Stimulated activated CD4-positive, alpha-beta T cell treated with anti-CD3 and anti-CD28 coated beads, Interleukin-15, amount 100 ng/mL, for 48 hours (primary cell): ENCODE measurements at regions not wholly inside any gene's neighbourhood (a gene's known extent, or its start where the extent isn't known, plus 50 kb on each side); places are given as distances from the start of the nearest gene placed in this dataset.
"Not testable (repeated sequence)": the region's sequence is repeated elsewhere in the genome, so short reads cannot be mapped to it uniquely, and the experiment has no call there.

Source experiments
- DNase-seq, 2 donors: peaks; one replicate each; pipeline ENCODE4 v3.0.0-alpha.2; 2020; ENCODE audit warnings: low read depth in 2 of 2

DNA sequence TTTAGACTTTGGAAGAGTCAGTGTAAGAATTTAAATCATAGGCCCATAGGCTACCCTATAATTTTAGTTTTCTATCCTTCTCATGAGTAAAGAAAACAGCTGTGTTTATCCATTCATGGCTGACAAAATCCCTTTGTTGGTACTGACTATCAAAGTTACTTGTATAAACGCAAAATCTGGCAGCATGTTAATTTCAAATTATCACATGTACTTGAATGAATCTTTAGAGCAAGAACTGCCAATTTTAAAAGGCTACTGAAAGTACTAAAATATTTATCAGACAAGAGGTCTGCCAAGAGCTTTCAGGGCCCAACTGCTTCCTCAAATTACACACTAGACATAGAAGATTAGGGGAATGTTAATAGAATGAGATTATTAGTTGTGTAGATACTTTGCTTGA lies 66.6 kb downstream of the MYL12B start:
- no peak for DNase-seq

DNA sequence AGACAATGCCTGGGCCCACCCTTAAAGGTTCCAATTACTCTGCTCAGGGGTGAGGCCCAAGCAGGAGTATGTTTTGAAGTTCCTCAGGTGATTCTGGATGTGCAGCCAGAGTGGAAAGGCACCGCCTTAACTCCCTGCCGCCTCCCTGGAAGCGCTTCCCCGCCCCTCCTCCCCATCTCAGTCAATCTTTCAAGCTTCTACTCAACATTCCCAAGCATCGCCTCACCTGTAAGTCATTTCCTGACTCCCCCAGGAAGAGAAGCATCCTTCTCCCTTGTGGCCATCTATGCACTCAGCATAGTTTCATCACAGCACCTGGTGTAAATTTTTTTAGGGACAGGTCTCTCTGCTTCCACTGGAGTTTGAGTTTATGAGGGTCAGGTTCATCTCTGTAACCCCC lies 67.5 kb downstream of the MYL12B start:
- DNase-seq: no peak

DNA sequence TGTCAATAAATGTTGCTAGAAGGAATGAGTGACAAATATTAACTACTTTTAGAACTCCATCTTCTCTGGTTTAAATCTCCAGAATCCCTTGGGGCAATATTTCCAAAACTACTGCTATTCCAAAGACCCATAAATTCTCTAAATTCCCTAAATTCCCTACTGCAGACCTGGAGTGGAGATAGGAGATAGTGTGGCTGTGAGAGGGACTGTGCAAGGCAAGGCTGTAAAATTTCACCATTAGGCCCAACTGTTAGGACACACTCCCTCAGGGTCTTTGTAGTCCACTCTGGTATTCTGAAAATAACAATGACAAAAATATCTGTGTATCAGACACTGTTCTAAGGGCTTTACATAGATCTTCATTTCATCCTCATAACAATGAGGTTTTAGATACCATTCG lies 67.9 kb downstream of the MYL12B start:
- no peak for DNase-seq

DNA sequence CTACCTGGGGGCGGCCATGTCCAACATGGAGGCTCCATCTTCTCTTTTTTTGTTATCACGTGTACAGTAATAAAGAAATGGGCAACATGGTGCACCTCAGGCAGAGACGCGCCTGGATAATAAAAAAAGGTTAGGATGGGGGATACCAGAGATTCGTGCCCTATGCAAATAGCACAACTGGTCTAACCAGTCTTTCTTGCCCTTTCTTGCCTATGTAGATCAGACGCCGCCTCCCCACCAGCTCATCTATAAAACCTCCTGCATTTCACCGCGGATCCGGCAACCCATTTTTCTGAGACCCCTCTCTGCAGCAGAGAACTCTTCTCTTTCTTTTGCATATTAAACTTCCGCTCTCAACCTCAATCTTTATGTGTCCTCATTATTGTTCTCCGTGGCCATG lies 68.7 kb downstream of the MYL12B start:
- DNase-seq: no peak

DNA sequence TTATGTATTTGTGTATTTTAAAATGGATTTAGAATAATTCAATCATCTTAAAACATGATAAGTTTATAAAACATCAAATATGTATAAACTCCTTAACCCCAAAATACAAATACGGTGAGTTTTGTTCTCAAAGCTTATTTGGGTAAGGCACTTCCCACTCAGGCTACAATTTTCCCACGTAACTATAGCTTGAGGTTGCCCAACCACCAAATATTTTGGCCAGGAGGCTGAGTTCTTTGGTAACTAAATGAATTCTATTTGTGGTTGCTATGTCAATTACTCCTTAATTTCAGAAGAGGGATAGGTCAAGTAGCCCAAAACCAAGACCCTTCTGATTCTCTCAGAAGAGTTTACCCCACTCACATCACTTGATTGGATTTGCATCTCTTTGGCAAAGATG lies 70.4 kb downstream of the MYL12B start:
- DNase-seq: no peak

DNA sequence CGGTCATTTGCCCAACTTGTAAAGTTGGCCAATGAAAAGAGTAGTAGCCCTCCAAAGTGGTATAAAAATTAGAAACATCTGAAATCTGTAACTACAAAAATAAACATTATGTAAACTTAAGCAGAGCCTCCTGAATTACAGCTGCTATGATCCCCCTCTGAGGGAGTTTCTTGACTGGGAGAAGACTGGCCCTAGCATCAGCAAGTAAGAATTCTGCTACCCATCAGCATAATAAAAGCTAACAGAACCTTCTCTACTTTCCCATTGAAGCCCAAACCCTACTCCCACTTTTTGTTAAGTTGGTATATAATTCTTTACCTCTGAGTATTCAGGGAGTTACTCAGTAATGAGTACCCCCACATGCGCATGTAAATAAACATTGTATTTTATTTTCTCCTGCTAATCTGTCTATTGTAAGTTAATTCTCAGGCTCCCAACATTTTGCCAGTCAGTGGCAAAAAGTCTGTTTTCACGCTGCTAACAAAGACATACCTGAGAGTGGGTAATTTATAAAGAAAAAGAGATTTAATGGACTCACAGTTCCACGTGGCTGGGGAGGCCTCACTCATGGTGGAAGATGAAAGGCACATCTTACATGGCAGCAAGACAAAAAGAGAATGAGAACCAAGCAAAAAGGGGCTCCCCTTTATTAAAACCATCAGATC lies 71.3 kb downstream of the MYL12B start:
- DNase-seq: no peak

DNA sequence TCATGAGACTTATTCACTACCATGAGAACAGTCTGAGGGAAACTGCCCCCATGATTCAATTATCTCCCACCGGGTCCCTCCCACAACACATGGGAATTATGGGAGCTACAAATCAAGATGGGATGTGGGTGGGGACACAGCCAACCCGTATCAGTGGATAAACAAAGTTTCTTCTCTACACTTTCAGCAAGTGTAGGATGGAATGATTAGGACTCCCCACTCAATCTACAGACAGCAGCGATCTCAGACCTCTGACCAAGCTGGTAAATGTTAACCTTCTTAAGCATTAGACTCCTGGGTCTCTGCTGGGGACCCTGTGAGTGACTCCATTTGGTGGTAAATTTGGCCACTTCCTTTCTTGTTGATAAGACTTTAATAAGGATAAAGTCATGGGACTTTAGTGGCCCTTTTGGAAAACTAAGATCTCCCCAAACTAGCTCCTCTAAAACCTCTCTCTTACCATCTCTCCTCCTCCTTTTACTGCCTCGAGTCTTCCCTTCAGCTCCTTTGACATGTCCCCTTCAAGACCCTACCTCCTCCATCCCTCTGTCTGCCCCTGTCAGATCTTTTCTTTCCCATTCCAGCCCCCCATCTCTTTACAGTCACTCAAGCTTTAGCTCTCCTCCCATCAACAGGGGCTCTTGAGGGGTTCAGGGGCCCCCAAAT lies 71.9 kb downstream of the MYL12B start:
- no peak for DNase-seq

DNA sequence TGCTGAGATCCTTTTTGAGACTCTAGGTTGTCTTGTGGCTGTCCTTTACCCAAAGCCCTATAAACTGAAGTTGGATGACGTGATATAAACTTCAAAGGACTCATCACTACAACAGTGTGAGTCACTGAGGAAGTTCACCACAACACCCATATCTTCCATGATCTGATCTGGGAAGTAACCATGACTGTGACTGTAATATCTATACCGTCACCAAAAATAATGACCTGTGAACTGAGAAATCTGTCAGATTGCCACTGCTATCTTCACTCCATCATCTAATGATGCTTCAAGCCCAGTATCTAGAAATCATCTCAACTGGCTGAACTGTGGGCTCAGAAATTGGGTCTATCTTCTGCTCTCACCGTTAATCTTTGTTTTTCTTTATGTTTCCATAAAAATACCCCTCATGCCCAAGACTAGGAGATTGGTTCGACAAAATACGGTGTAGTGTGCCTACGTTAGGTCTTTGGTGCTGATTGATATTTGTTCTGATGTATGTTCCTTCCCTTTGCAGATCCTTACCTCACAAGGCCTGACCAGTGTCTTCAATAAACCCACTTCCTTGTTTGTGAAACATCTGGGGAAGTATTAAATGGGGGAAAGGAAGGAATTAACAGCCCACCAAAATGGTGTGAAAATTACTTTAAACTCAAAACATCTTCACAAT lies 78.2 kb downstream of the MYL12B start:
- no peak for DNase-seq

DNA sequence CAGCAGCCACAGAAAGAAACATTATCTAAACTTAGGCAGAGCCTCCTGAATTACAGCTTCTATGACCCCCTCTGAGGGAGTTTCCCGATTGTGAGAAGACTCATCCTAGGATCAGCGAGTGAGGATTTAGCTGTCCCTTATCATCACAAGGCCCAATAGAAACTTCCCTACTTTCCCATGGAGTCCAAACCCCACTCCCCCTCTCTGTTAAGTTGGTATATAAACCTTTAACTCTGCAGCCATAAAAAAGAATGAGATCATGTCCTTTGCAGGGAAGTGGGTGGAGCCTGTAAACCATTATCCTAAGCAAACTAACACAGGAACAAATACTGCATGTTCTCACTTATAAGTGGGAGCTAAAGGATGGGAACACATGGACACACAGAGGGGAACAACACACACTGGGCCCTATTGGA lies 78.8 kb downstream of the MYL12B start:
- no peak for DNase-seq

DNA sequence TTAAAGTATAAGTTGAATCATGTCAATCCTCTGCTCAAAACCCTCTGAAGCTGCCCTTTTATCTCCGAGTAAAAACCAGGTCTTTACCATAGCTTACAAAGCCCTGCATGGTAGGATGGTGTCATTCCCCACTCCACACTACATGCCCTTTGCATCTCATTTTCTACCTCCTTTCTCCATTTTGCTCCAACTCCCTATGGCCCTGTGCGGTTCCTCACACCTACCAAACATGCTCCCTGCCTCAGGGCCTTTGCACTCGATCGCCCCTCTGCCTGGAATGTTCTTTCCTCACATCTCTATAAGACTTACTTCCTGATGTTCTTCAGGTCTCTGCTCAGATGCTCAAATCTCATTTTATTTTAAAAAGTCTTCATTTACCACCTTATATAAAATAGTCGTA lies 80.7 kb downstream of the MYL12B start:
- DNase-seq: no peak

DNA sequence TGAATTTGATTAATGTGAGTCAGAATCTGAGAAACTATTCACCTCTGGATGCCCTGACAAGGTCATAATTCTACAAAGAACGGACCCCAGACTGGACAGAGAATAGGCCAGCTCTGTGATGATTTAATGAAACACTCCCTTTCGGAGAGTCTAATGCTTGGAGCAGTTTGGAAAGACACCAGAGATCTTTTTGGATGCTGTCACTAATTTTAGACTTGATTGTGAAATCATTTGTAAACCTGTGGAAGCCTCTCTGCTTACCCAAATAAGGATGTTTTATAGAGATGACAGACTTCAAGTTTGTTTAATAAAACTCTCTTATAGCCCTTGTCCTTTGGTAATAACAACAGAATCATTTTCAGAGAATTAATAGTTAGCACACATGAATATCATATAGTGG lies 83.5 kb downstream of the MYL12B start:
- no peak for DNase-seq

DNA sequence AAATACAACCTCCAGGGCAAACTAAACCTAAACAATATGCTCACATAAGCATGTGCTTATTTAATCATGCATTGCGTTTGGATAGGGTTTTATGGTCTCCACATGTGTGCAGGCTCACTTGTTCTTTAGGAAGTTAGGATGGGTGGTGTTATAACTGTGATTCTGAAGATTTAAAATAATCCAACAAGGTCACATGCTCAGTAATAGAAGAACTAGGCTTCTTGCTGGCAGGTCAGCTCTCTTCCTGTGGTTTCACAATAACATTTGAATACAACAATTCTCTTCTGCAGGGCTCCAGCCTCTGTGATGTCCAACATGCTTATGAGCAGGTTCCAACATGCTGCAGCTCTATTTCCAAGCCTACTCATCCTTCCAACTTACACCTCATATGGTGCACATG lies 84.0 kb downstream of the MYL12B start:
- no peak for DNase-seq

DNA sequence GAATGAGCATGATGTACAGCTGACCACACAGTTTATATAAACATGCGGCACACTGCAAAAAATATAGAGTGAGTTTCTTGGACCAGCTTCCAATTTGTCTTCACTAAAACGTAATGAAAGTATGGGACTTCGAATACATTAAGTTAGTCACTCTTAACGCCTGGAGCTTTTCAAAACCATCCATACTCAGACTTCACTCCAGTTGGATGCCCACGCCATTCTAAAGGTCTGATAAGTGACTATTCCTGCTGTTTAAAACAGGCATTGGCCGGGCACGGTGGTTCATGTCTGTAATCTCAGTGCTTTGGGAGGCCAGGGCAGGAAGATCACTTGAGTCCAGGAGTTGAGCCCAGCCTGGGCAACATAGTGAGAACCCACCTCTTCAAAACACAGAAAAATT lies 84.6 kb downstream of the MYL12B start:
- DNase-seq: no peak

DNA sequence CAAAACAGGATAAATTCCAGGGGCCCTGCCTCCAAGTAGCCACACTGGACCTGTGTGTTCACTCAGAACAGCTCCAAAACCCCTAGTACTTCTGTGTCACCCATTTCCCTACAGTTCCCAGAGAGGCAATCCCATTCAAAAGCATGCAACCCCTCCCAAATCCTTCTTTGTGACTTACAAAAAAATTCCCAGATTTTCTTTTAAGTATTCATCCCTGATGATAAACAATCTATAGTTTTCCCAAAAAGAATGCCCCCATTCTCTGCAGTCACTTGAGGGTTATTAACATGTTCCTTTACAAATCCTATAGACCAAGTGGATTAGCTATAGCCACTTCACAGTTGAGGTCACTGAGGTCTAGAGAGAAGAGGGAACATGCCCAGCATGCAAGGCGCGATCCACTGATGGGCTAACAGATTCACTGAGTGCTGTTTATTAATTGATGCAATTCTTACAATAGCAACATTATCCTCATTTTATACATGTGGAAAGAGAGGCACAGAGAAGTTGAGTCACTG lies 85.4 kb downstream of the MYL12B start:
- no peak for DNase-seq

DNA sequence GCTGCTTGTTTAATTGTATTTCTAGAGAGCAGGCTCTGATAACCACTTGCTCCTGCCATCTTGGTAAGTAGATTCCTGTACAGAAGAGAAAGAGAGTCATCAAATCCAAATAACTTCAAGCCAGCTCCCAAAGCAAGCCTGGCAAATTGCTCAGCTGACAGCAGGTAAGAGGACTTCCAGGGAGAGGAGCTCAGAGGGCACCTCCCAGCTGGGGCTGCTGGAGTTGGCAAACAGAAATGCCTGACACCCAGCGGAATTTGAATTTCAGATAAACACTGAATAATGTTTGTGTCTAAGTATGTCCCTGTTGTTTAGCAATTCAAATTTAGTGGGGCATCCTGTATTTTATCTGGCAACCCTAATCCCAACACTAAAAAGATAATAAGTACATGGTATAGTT lies 86.2 kb downstream of the MYL12B start:
- no peak for DNase-seq

DNA sequence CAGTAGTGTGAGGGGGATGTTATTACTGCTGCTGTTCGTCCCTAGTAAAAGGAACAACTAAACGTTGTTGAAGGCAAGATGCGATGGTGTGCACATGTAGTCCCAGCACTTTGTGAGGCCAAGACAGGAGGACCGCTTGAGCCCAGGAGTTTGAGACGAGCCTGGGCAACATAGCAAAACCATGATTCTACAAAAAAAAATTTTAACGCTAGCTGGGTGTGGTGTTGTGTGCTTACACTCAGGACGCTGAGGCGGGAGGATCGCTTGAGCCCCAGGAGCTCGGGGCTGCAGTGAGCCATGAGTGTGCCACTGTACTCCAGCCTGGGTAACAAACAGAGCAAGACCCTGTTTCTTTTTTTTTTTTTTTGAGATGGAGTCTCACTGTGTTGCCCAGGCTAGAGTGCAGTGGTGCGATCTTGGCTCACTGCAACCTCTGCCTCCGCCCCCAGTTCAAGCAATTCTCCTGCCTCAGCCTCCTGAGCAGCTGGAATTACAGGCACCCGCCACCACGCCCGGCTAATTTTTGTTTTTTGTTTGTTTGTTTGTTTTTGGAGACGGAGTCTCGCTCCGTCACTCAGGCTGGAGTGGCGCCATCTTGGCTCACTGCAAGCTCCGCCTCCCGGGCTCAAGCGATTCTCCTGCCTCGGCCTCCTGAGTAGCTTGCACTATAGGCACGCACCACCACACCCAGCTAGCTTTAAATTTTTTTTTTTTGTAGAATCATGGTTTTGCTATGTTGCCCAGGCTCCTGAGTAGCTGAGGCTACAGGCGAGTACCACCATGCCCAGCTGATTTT lies 87.3 kb downstream of the MYL12B start:
- DNase-seq: not testable (repeated sequence)

DNA sequence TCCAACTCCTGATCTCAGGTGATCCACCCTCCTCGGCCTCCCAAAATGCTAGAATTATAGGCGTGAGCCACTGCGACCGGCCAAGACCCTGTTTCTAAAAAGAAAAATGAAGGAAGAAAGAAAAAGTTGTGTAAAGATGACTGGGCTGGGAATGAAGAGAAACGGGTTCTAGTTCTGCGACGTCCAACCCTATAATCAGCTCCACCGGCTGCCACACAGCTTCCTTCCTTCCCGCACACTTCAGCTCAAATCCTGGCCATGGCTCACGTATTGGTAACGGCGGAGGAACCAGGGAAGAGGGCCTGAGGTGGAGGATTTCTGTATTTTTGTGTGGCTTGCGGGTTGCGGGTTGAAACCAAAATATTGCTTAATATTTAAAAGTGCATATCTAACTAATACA lies 88.1 kb downstream of the MYL12B start:
- no peak for DNase-seq

DNA sequence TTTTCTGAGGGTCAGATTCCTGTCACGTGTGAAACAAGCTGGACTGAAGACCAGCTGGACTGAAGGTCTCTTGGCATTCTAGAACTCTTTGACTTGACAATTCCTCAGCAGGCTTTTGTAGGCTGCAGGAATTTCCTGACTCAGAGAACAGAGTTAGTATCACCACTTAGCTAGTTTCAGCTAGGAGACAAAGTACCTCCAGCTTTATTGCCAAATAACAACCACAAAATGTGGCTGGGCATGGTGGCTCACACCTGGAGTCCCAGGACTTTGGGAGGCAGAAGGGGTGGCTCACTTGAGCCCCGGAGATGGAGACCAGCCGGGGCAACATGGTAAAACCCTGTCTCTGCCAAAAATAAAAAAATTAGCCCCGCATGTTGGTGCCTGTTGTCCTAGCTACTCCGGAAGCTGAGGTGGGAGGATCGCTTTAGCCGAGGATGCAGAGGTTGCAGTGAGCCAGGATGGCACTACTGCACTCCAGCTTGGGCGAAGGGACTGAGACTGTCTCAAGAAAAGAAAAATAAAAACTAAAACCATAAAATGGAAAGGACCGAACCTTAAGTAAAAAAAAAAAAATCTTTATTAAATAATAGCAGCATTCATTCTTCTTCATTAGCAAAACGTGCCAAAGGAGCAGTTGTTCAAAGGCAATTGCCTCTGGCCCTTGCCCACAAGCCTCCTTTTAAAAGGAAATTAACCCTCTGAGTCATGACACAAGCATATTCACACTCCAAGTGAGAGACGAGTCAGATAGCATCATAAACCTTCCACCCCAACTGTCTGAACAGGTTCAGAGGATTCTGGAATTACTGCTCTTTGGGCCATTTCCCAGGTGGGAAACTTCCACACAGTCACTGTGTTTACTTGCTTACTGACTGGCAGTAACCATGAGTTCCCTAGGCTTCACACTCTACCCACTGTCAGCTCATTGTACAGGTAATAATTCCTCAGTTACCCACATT lies 88.9 kb downstream of the MYL12B start:
- DNase-seq: no peak

DNA sequence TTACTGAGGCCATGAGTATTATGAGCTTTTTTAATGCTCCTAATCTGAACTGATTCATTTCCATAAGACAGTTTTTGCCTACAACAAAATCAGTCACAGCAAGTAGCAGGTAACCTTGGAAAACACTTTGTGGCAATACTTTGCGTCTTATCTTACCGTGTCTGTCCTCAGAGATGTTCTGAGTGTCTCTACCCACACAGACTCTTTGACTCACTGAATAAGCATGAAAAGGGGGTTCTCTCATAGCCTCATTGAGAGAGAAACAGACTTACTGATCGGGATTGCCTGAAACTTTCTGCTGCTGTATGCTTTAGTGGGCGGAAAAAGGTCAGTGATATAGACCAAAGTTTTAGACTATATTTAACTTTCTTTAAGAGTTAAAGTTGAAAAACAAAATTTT lies 92.6 kb downstream of the MYL12B start:
- no peak for DNase-seq

DNA sequence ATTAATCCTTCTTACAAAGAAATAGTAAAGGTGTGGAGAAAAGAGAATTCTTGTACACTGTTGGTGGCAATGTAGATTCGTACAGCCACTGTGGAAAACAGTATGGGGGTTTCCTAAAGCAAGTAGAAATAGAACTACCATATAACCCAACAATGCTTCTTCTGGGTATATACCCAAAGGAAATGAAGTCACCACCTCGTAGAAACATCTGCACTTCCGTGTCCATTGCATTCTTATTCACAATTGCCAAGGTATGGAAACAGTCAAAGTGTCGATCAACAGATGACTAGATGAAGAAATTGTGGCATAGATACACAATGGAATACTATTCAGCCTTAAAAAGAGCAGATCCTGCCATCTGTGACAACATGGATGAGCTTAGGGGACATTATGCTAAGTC lies 93.4 kb upstream of the TGIF1 start:
- DNase-seq: no peak

DNA sequence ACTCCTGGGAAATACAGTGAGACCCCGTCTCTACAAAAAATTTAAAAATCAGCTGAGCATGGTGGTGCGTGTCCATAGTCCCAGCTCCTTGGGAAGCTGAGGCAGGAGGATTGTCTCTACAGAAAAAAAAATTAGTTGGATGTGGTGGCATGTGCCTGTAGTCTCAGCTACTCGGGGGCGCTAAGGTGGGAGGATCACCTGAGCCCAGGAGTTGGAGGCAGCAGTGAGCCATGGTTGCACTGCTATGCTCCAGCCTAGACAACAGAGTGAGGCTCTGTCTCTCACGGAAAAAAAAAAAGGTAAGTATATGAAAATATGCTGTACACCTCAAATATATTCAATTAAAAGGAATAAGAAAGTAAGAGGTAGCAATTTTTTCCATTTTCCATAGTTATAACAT lies 92.5 kb upstream of the TGIF1 start:
- no peak for DNase-seq
